H9 (cell line): ENCODE measurements at regions not wholly inside any gene's neighbourhood (a gene's known extent, or its start where the extent isn't known, plus 50 kb on each side); places are given as distances from the start of the nearest gene placed in this dataset.

ENCODE experiments used
- DNase-seq: peaks from one replicate; pipeline ENCODE4 v3.0.0-alpha.2; 2017
- H2AFZ ChIP-seq: one replicate; pipeline ENCODE4 v1.6.1; 2013; ENCODE audit warnings: mild to moderate bottlenecking, low read length, control low read depth, moderate library complexity
- H2AK5ac ChIP-seq: 2 replicates; pipeline ENCODE4 v1.6.1; 2013; ENCODE audit warnings: low read length, control low read depth, mixed read lengths; ENCODE audit not compliant: insufficient read length
- H2BK120ac ChIP-seq: one replicate; pipeline ENCODE4 v1.6.1; 2013; ENCODE audit warnings: low read depth, mild to moderate bottlenecking, low read length, control low read depth, inconsistent platforms; ENCODE audit not compliant: poor library complexity, severe bottlenecking
- H2BK12ac ChIP-seq: 2 replicates; pipeline ENCODE4 v1.6.1; 2013; ENCODE audit warnings: low read length, control low read depth, mixed read lengths, low read depth; ENCODE audit not compliant: insufficient read length
- H2BK15ac ChIP-seq: 2 replicates; pipeline ENCODE4 v1.6.1; 2013; ENCODE audit warnings: low read depth, low read length, control low read depth
- H2BK20ac ChIP-seq: one replicate; pipeline ENCODE4 v1.6.1; 2013; ENCODE audit warnings: low read depth, mild to moderate bottlenecking, low read length, control low read depth, inconsistent platforms; ENCODE audit not compliant: poor library complexity, severe bottlenecking
- H2BK5ac ChIP-seq: 2 replicates; pipeline ENCODE4 v1.6.1; 2013; ENCODE audit warnings: low read length, control low read depth, mixed read lengths; ENCODE audit not compliant: insufficient read length
- H3K14ac ChIP-seq: 2 replicates; pipeline ENCODE4 v1.6.1; 2013; ENCODE audit warnings: low read length, control low read depth; ENCODE audit not compliant: insufficient read depth
- H3K18ac ChIP-seq: 2 replicates; pipeline ENCODE4 v1.6.1; 2013; ENCODE audit warnings: low read depth, mild to moderate bottlenecking, mixed read lengths, low read length, control low read depth; ENCODE audit not compliant: insufficient read length
- H3K23ac ChIP-seq: 2 replicates; pipeline ENCODE4 v1.6.1; 2013; ENCODE audit warnings: low read length, control low read depth, mixed read lengths, low read depth; ENCODE audit not compliant: insufficient read length
- H3K23me2 ChIP-seq: 2 replicates; pipeline ENCODE4 v1.6.1; 2013; ENCODE audit warnings: low read depth, mild to moderate bottlenecking, mixed read lengths, low read length, control low read depth; ENCODE audit not compliant: insufficient read length, poor library complexity, severe bottlenecking
- H3K27ac ChIP-seq: 2 replicates; pipeline ENCODE4 v1.5.1; 2013; ENCODE audit warnings: low read length, control low read depth, mixed read lengths, low read depth; ENCODE audit not compliant: insufficient read length
- H3K27me3 ChIP-seq: 2 replicates; pipeline ENCODE4 v1.6.1; 2013; ENCODE audit warnings: low read length, control low read depth, inconsistent platforms; ENCODE audit not compliant: insufficient read depth
- H3K4ac ChIP-seq: 2 replicates; pipeline ENCODE4 v1.6.1; 2013; ENCODE audit warnings: low read depth, mild to moderate bottlenecking, control low read depth, inconsistent platforms, low read length, moderate library complexity
- H3K4me1 ChIP-seq: 2 replicates; pipeline ENCODE4 v1.6.1; 2013; ENCODE audit warnings: low read length, control low read depth, inconsistent platforms; ENCODE audit not compliant: insufficient read depth
- H3K4me2 ChIP-seq: 2 replicates; pipeline ENCODE4 v1.6.1; 2013; ENCODE audit warnings: low read length, control low read depth, mixed read lengths; ENCODE audit not compliant: insufficient read length, insufficient read depth
- H3K56ac ChIP-seq: 2 replicates; pipeline ENCODE4 v1.6.1; 2013; ENCODE audit warnings: low read depth, mild to moderate bottlenecking, mixed read lengths, low read length, control low read depth; ENCODE audit not compliant: insufficient read length
- H3K79me1 ChIP-seq: 2 replicates; pipeline ENCODE4 v1.6.1; 2013; ENCODE audit warnings: low read depth, mild to moderate bottlenecking, moderate library complexity, low read length, control low read depth, inconsistent platforms; ENCODE audit not compliant: insufficient read depth, poor library complexity, severe bottlenecking
- H3K79me2 ChIP-seq: 2 replicates; pipeline ENCODE4 v1.6.1; 2013; ENCODE audit warnings: low read length, control low read depth, inconsistent platforms; ENCODE audit not compliant: insufficient read depth
- H3K9ac ChIP-seq: 2 replicates; pipeline ENCODE4 v1.6.1; 2013; ENCODE audit warnings: low read length, control low read depth, mixed read lengths; ENCODE audit not compliant: insufficient read length; ENCODE audit errors: extremely low read depth
- H3K9me3 ChIP-seq: one replicate; pipeline ENCODE4 v1.6.1; 2013; ENCODE audit warnings: low read depth, low read length, inconsistent platforms; ENCODE audit not compliant: control insufficient read depth
- H3T11ph ChIP-seq: one replicate; pipeline ENCODE4 v1.6.1; 2013; ENCODE audit warnings: mild to moderate bottlenecking, low read length, control low read depth, inconsistent platforms
- H4K20me1 ChIP-seq: one replicate; pipeline ENCODE4 v1.6.1; 2013; ENCODE audit not compliant: control insufficient read depth, insufficient read length, insufficient read depth
- H4K5ac ChIP-seq: 2 replicates; pipeline ENCODE4 v1.6.1; 2013; ENCODE audit warnings: low read depth, mild to moderate bottlenecking, mixed read lengths, low read length, control low read depth; ENCODE audit not compliant: insufficient read length
- H4K8ac ChIP-seq: replicated peaks from 2 replicates; pipeline ENCODE4 v1.6.1; 2013; ENCODE audit warnings: low read length, control low read depth, mixed read lengths, low read depth; ENCODE audit not compliant: insufficient read length
- H4K91ac ChIP-seq: 2 replicates; pipeline ENCODE4 v1.6.1; 2013; ENCODE audit warnings: low read depth, mild to moderate bottlenecking, moderate library complexity, mixed read lengths, low read length, control low read depth; ENCODE audit not compliant: insufficient read length
- H3K27ac Mint-ChIP-seq, 3 experiments: 2 replicates in 2 of 3; 3 replicates in 1 of 3; pipeline ENCODE4 v1.8.0; 2020 to 2021; ENCODE audit warnings: mixed read lengths in 3 of 3, mild to moderate bottlenecking in 1 of 3, moderate library complexity in 1 of 3
- H3K27me3 Mint-ChIP-seq: 2 replicates; pipeline ENCODE4 v1.8.0; 2021; ENCODE audit warnings: low read depth, mild to moderate bottlenecking, moderate library complexity, mixed read lengths
- H3K36me3 Mint-ChIP-seq, 3 experiments: 2 replicates in 2 of 3; 3 replicates in 1 of 3; pipeline ENCODE4 v1.8.0; 2020 to 2021; ENCODE audit warnings: low read depth in 3 of 3, mixed read lengths in 3 of 3; ENCODE audit not compliant: insufficient read depth in 1 of 3
- H3K4me1 Mint-ChIP-seq, 2 experiments: 2 replicates each; pipeline ENCODE4 v1.8.0; 2020; ENCODE audit warnings: mixed read lengths in 2 of 2
- H3K4me3 Mint-ChIP-seq, 2 experiments: 2 replicates in 1 of 2; 3 replicates in 1 of 2; pipeline ENCODE4 v1.8.0; 2020 to 2021; ENCODE audit warnings: mild to moderate bottlenecking in 2 of 2, mixed read lengths in 2 of 2, moderate library complexity in 1 of 2
- H3K9me3 Mint-ChIP-seq, 2 experiments: 2 replicates in 1 of 2; 3 replicates in 1 of 2; pipeline ENCODE4 v1.8.0; 2020; ENCODE audit warnings: mild to moderate bottlenecking in 2 of 2, mixed read lengths in 2 of 2, moderate library complexity in 1 of 2
- CTCF ChIP-seq: fragments of 200-600 bp; sonication (generic); conservative IDR thresholded peaks from 3 replicates; pipeline ENCODE4 v1.8.0; 2021; ENCODE audit warnings: antibody characterized with exemption, mild to moderate bottlenecking
- WGBS: extraction: QIAGEN DNeasy Blood & Tissue Kit; methylation state at CpG from one replicate; pipeline ENCODE4 v1.1.7; 2013; ENCODE audit warnings: missing lambda C conversion rate, low lambda C conversion rate, mixed read lengths; ENCODE audit not compliant: insufficient read length; ENCODE audit errors: extremely low coverage; 5-methylcytosine and 5-hydroxymethylcytosine counted together

- Histone ChIP-seq H4K8ac (no peak overlapping the region), H2BK15ac (no peak overlapping the region), H3K4me1 (no peaks in the 10 kb centered on the region), H3K14ac (no peak overlapping the region), H3K23me2 (no peaks in the 10 kb centered on the region), H2BK120ac (no peak overlapping the region), H3K56ac (no peak overlapping the region), H3K4me2 (no peak overlapping the region), H3K27ac (no peak overlapping the region), H3K9me3 (peaks cover 1% of the 10 kb centered on the region), H2AK5ac (no peak overlapping the region), H4K20me1 (no peaks in the 10 kb centered on the region), H3K23ac (no peak overlapping the region), H3K79me2 (no peaks in the 10 kb centered on the region), H4K5ac (no peak overlapping the region), H3K18ac (no peak overlapping the region), H3K9ac (no peak overlapping the region), H3T11ph (no peak overlapping the region), H2BK5ac (no peak overlapping the region), H3K27me3 (no peaks in the 10 kb centered on the region), H3K79me1 (no peaks in the 10 kb centered on the region), H3K4ac (no peak overlapping the region), H4K91ac (no peak overlapping the region), H2BK12ac (no peak overlapping the region), H2BK20ac (no peak overlapping the region), H2AFZ (no peak overlapping the region)
- no peak overlapping the region for H3K4me3 Mint-ChIP-seq
- TF ChIP-seq CTCF = no peak
- WGBS = no CpG with 5 or more reads among the region's 2 CpGs
- peaks cover 3 to 6% of the 10 kb centered on the region in 2 experiments; a peak in 3 of 4 replicates for H3K4me1 Mint-ChIP-seq
- no peaks in the 10 kb centered on the region for H3K27me3 Mint-ChIP-seq
- peaks cover 3 to 19% (median 14%) of the 10 kb centered on the region in 3 experiments; a peak in 6 of 7 replicates for H3K36me3 Mint-ChIP-seq
- H3K27ac Mint-ChIP-seq = no peak overlapping the region
- DNase-seq = no peak
- peaks cover 10 to 15% of the 10 kb centered on the region in 2 experiments for H3K9me3 Mint-ChIP-seq
Measured at GRCh38 chr5:97388794-97389193, 205.7 kb upstream of the RIOK2 start.
